ENCODE measurements at regions not wholly inside any gene's neighbourhood (a gene's known extent, or its start where the extent isn't known, plus 50 kb on each side); places are given as distances from the start of the nearest gene placed in this dataset.
"Not testable (repeated sequence)": the region's sequence is repeated elsewhere in the genome, so short reads cannot be mapped to it uniquely, and the experiment has no call there.

GRCh38 chr6:144664947-144665346 is 379.8 kb downstream of the UTRN start:
- H3K9me3 ChIP-seq (ENCODE audit: low read length): no peaks in the 10 kb centered on the region
- no peaks in the 10 kb centered on the region for H3K27me3 ChIP-seq (ENCODE audit: control insufficient read depth in 1 of 2, insufficient read depth in 2 of 2, low read length in 2 of 2)

GRCh38 chr6:144665932-144666450 is 380.9 kb downstream of the UTRN start:
- Histone ChIP-seq H3K9me3 (ENCODE audit: low read length) (no peaks in the 10 kb centered on the region), H3K27ac (ENCODE audit: low read depth, low read length) (no peak overlapping the region), H3K4me1 (ENCODE audit: insufficient read depth, low read length) (no peaks in the 10 kb centered on the region), H3K9ac (ENCODE audit: low read length) (no peak overlapping the region), H3K36me3 (ENCODE audit: insufficient read depth, low read length) (no peaks in the 10 kb centered on the region), H3K4me3 (ENCODE audit: low read depth in 1 of 2, low read length in 2 of 2) (no peak overlapping the region), H3K27me3 (ENCODE audit: control insufficient read depth in 1 of 2, insufficient read depth in 2 of 2, low read length in 2 of 2) (no peaks in the 10 kb centered on the region)

More at GRCh38 chr6:144664947-144665346, 379.8 kb downstream of the UTRN start:
- no peak overlapping the region for H3K9ac ChIP-seq (ENCODE audit: low read length)
- no peak overlapping the region for H3K27ac ChIP-seq (ENCODE audit: low read depth, low read length)
- no peaks in the 10 kb centered on the region for H3K4me1 ChIP-seq (ENCODE audit: insufficient read depth, low read length)
- H3K4me3 ChIP-seq (ENCODE audit: low read depth in 1 of 2, low read length in 2 of 2): no peak overlapping the region
- H3K36me3 ChIP-seq (ENCODE audit: insufficient read depth, low read length): no peaks in the 10 kb centered on the region

DNA sequence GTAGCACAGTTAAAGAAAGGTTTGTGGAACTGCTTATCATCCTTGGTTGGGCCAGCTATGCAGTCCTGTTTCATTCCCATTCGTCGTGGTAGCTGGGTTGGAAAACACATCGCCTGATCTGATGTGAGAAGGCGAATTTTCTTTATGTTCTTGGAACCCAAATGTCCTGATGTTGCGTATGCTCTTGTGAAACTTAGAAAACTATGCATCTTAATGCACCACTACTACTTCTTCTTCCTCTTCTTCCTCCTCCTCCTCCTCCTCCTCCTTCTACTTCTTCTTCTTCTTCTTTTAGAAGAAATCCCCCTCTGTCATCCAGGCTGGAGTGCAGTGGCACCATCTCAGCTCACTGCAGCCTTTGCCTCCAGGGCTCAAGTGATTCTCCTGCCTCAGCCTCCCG is 381.6 kb downstream of the UTRN start:
- Histone ChIP-seq H3K4me3 (ENCODE audit: low read depth in 1 of 2, low read length in 2 of 2) (no peak overlapping the region), H3K36me3 (ENCODE audit: insufficient read depth, low read length) (no peaks in the 10 kb centered on the region), H3K9ac (ENCODE audit: low read length) (no peak overlapping the region), H3K4me1 (ENCODE audit: insufficient read depth, low read length) (no peaks in the 10 kb centered on the region), H3K27me3 (ENCODE audit: control insufficient read depth in 1 of 2, insufficient read depth in 2 of 2, low read length in 2 of 2) (no peaks in the 10 kb centered on the region), H3K27ac (ENCODE audit: low read depth, low read length) (no peak overlapping the region), H3K9me3 (ENCODE audit: low read length) (no peaks in the 10 kb centered on the region)

DNA sequence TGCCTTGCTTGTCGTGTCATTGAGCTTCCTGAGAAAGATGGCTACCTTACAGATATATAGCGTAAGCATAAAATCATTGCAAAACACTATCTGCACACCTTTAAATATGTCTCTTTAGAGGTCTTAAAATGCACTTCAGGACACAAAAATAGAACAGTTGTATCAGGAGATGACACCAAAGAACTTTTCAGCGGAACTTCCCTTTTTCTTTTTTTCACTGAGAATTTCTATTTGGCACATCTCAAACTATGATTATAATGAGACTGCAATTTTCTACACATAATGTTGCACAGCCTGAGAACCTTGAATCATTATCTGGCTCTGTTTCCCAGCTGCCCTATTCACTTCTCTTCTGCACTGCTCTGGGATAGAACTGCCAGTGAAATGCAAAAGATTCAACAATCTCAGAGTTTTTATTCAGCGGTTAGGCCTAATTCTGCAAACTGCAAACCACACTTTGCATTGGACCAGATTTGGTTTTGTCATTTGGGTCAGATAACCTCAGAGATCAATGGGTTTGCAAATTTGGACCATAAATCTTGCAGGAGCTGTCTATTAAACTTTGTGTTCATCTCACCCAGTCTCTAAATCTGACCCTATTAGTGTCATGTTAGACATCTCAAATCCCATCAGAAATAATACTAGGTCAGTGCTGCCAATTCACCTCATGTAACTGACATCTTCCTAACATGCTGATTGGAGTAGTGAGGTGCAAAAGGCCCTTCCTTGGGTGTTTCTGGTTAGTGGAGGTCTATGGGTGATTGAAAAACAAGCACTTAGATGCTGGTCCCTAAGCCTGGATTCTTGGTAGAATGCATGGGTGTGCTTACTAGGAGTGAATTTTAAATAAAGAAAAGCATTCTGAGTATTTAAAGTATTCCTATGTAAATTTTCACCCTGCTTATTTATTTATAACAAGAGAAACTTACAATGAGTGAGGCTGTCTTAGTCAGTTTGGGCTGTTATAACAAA is 382.7 kb downstream of the UTRN start:
- Histone ChIP-seq H3K27me3 (ENCODE audit: control insufficient read depth in 1 of 2, insufficient read depth in 2 of 2, low read length in 2 of 2) (no peaks in the 10 kb centered on the region), H3K4me1 (ENCODE audit: insufficient read depth, low read length) (no peaks in the 10 kb centered on the region), H3K9ac (ENCODE audit: low read length) (no peak overlapping the region), H3K4me3 (ENCODE audit: low read depth in 1 of 2, low read length in 2 of 2) (no peak overlapping the region), H3K9me3 (ENCODE audit: low read length) (no peaks in the 10 kb centered on the region), H3K27ac (ENCODE audit: low read depth, low read length) (no peak overlapping the region), H3K36me3 (ENCODE audit: insufficient read depth, low read length) (no peaks in the 10 kb centered on the region)

DNA sequence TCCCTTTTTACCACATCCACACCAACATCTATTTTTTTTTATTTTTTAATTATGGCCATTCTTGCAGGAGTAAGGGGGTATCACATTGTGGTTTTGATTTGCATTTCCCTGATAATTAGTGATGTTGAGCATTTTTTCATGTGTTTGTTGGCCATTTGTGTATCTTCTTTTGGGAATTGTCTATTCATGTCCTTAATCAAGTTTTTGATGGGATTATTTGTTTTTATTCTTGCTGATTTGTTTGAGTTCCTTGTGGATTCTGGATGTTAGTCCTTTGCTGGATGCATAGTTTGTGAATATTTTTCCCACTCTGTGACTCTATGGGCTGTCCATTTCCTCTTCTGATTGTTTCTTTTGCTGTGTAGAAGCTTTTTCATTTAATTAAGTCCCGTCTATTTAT is 385.1 kb downstream of the UTRN start:
- not testable (repeated sequence) for H3K9ac ChIP-seq (ENCODE audit: low read length); H3K4me1 ChIP-seq (ENCODE audit: insufficient read depth, low read length); H3K36me3 ChIP-seq (ENCODE audit: insufficient read depth, low read length); H3K4me3 ChIP-seq (ENCODE audit: low read depth in 1 of 2, low read length in 2 of 2); H3K27ac ChIP-seq (ENCODE audit: low read depth, low read length); H3K9me3 ChIP-seq (ENCODE audit: low read length); H3K27me3 ChIP-seq (ENCODE audit: control insufficient read depth in 1 of 2, insufficient read depth in 2 of 2, low read length in 2 of 2)

DNA sequence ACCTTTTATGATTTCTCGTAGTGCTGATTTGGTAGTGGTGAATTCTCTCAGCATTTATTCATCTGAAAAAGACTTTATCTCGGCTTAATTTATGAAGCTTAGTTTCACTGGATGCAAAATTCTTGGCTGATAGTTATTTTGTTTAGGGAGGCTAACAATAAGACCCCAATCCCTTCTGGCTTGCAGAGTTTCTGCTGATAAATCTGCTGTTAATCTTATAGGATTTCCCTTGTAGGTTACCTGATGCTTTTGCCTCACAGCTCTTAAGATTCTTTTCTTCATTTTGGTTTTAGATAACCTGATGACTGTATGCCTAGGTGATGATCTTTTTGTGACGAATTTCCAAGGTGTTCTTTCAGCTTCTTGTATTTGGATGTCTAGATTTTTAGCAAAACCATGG is 388.7 kb downstream of the UTRN start:
- no peaks in the 10 kb centered on the region for H3K36me3 ChIP-seq (ENCODE audit: insufficient read depth, low read length)
- H3K27me3 ChIP-seq (ENCODE audit: control insufficient read depth in 1 of 2, insufficient read depth in 2 of 2, low read length in 2 of 2): no peaks in the 10 kb centered on the region
- H3K4me3 ChIP-seq (ENCODE audit: low read depth in 1 of 2, low read length in 2 of 2): no peak overlapping the region
- H3K9ac ChIP-seq (ENCODE audit: low read length): no peak overlapping the region
- H3K4me1 ChIP-seq (ENCODE audit: insufficient read depth, low read length): peaks cover 7% of the 10 kb centered on the region
- no peak overlapping the region for H3K27ac ChIP-seq (ENCODE audit: low read depth, low read length)
- H3K9me3 ChIP-seq (ENCODE audit: low read length): peaks cover 4% of the 10 kb centered on the region

GRCh38 chr6:144675231-144675861 is 390.2 kb downstream of the UTRN start:
- Histone ChIP-seq H3K4me3 (ENCODE audit: low read depth in 1 of 2, low read length in 2 of 2) (no peak overlapping the region), H3K27ac (ENCODE audit: low read depth, low read length) (no peak overlapping the region), H3K4me1 (ENCODE audit: insufficient read depth, low read length) (peaks cover 11% of the 10 kb centered on the region), H3K27me3 (ENCODE audit: control insufficient read depth in 1 of 2, insufficient read depth in 2 of 2, low read length in 2 of 2) (no peaks in the 10 kb centered on the region), H3K36me3 (ENCODE audit: insufficient read depth, low read length) (no peaks in the 10 kb centered on the region), H3K9ac (ENCODE audit: low read length) (no peak overlapping the region), H3K9me3 (ENCODE audit: low read length) (peaks cover 4% of the 10 kb centered on the region)

DNA sequence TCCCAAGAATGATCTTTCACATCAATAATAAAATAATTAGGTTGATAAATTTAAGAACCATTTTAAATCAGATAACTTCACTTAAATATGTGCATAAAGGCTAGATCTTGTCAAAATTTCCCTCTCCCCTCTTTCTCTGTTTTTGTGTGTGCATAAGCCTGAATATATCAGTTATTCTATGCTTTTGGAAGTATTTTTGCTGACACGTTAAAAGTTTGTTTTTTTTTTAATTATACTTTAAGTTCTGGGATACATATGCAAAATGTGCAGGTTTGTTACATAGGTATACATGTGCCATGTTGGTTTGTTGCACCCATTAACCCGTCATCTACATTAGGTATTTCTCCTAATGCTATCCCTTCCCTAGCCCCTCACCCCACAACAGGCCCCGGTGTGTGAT is 391.2 kb downstream of the UTRN start:
- peaks cover 11% of the 10 kb centered on the region for H3K4me1 ChIP-seq (ENCODE audit: insufficient read depth, low read length)
- H3K27me3 ChIP-seq (ENCODE audit: control insufficient read depth in 1 of 2, insufficient read depth in 2 of 2, low read length in 2 of 2); H3K27ac ChIP-seq (ENCODE audit: low read depth, low read length); H3K36me3 ChIP-seq (ENCODE audit: insufficient read depth, low read length); H3K9me3 ChIP-seq (ENCODE audit: low read length); H3K9ac ChIP-seq (ENCODE audit: low read length); H3K4me3 ChIP-seq (ENCODE audit: low read depth in 1 of 2, low read length in 2 of 2): not testable (repeated sequence)

DNA sequence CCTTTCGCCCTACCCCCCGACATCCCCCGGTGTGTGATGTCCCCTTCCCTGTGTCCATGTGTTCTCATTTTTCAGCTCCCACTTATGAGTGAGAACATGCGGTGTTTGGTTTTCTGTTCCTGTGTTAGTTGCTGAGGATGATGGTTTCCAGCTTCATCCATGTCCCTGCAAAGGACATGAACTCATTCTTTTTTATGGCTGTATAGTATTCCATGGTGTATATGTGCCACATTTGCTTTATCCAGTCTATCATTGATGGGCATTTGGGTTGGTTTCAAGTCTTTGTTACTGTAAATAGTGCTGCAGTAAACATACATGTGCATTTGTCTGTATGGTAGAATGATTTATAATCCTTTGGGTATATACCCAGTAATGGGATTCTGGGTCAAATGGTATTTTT is 392.1 kb downstream of the UTRN start:
- H3K4me3 ChIP-seq (ENCODE audit: low read depth in 1 of 2, low read length in 2 of 2); H3K9ac ChIP-seq (ENCODE audit: low read length); H3K9me3 ChIP-seq (ENCODE audit: low read length); H3K27ac ChIP-seq (ENCODE audit: low read depth, low read length); H3K36me3 ChIP-seq (ENCODE audit: insufficient read depth, low read length); H3K27me3 ChIP-seq (ENCODE audit: control insufficient read depth in 1 of 2, insufficient read depth in 2 of 2, low read length in 2 of 2): not testable (repeated sequence)
- H3K4me1 ChIP-seq (ENCODE audit: insufficient read depth, low read length): peaks cover 11% of the 10 kb centered on the region

- H3K4me1 ChIP-seq (ENCODE audit: insufficient read depth, low read length): peaks cover 11% of the 10 kb centered on the region
- no peak overlapping the region for H3K4me3 ChIP-seq (ENCODE audit: low read depth in 1 of 2, low read length in 2 of 2)
- no peak overlapping the region for H3K9ac ChIP-seq (ENCODE audit: low read length)
- peaks cover 4% of the 10 kb centered on the region for H3K9me3 ChIP-seq (ENCODE audit: low read length)
- no peak overlapping the region for H3K27ac ChIP-seq (ENCODE audit: low read depth, low read length)
- no peaks in the 10 kb centered on the region for H3K36me3 ChIP-seq (ENCODE audit: insufficient read depth, low read length)
- H3K27me3 ChIP-seq (ENCODE audit: control insufficient read depth in 1 of 2, insufficient read depth in 2 of 2, low read length in 2 of 2): no peaks in the 10 kb centered on the region
These were observed 393.7 kb downstream of the UTRN start for GRCh38 chr6:144678844-144679243.

- Histone ChIP-seq H3K27ac (ENCODE audit: low read depth, low read length) (no peak overlapping the region), H3K36me3 (ENCODE audit: insufficient read depth, low read length) (no peaks in the 10 kb centered on the region), H3K27me3 (ENCODE audit: control insufficient read depth in 1 of 2, insufficient read depth in 2 of 2, low read length in 2 of 2) (no peaks in the 10 kb centered on the region), H3K4me1 (ENCODE audit: insufficient read depth, low read length) (peaks cover 7% of the 10 kb centered on the region), H3K9me3 (ENCODE audit: low read length) (no peaks in the 10 kb centered on the region), H3K9ac (ENCODE audit: low read length) (no peak overlapping the region), H3K4me3 (ENCODE audit: low read depth in 1 of 2, low read length in 2 of 2) (no peak overlapping the region)
These were observed 396.2 kb downstream of the UTRN start for GRCh38 chr6:144681334-144681733.
